NCI-H524 treated with DMSO at 0.1 percent for 48 hours (cell line): ENCODE measurements at regions not wholly inside any gene's neighbourhood (a gene's known extent, or its start where the extent isn't known, plus 50 kb on each side); places are given as distances from the start of the nearest gene placed in this dataset.
"Not testable (repeated sequence)": the region's sequence is repeated elsewhere in the genome, so short reads cannot be mapped to it uniquely, and the experiment has no call there.

Experiments used
- DNase-seq: peaks from one replicate; lab custom pipeline; 2025; lab: John Stamatoyannopoulos, UW

GRCh38 chr3:153029350-153029749 lies 132.7 kb upstream of the RAP2B start:
- DNase-seq: no peak

GRCh38 chr3:153032891-153033290 lies 129.1 kb upstream of the RAP2B start:
- DNase-seq: no peak

GRCh38 chr3:153036846-153037245 lies 125.2 kb upstream of the RAP2B start:
- DNase-seq: no peak

- no peak for DNase-seq
Observed at GRCh38 chr3:153038367-153038766, 123.7 kb upstream of the RAP2B start.

- DNase-seq: no peak
Observed at GRCh38 chr3:153038779-153039178, 123.2 kb upstream of the RAP2B start.

GRCh38 chr3:153041181-153041580 lies 120.8 kb upstream of the RAP2B start:
- no peak for DNase-seq

- no peak for DNase-seq
Observed at GRCh38 chr3:153042088-153042487, 119.9 kb upstream of the RAP2B start.

- DNase-seq: no peak
Observed at GRCh38 chr3:153043729-153044328, 118.2 kb upstream of the RAP2B start.

- DNase-seq: no peak
Observed at GRCh38 chr3:153045150-153045549, 116.9 kb upstream of the RAP2B start.

GRCh38 chr3:153050978-153051377 lies 111.0 kb upstream of the RAP2B start:
- DNase-seq: no peak

- DNase-seq: no peak
Observed at GRCh38 chr3:153051427-153052095, 110.5 kb upstream of the RAP2B start.

- DNase-seq: no peak
Observed at GRCh38 chr3:153052096-153052460, 109.9 kb upstream of the RAP2B start.

GRCh38 chr3:153055217-153055616 lies 106.8 kb upstream of the RAP2B start:
- DNase-seq: no peak

- no peak for DNase-seq
Observed at GRCh38 chr3:153055779-153056178, 106.2 kb upstream of the RAP2B start.

- DNase-seq: not testable (repeated sequence)
Observed at GRCh38 chr3:153058031-153058688, 103.9 kb upstream of the RAP2B start.

- no peak for DNase-seq
Observed at GRCh38 chr3:153060346-153060745, 101.7 kb upstream of the RAP2B start.

GRCh38 chr3:153061938-153062528 lies 100.0 kb upstream of the RAP2B start:
- no peak for DNase-seq

- DNase-seq: no peak
Observed at GRCh38 chr3:153063337-153063736, 98.7 kb upstream of the RAP2B start.

- no peak for DNase-seq
Observed at GRCh38 chr3:153066983-153067382, 95.0 kb upstream of the RAP2B start.

GRCh38 chr3:153069598-153070510 lies 92.2 kb upstream of the RAP2B start:
- DNase-seq: no peak

GRCh38 chr3:153070511-153070868 lies 91.5 kb upstream of the RAP2B start:
- no peak for DNase-seq

GRCh38 chr3:153072382-153072781 lies 89.6 kb upstream of the RAP2B start:
- DNase-seq: no peak
